SK-MEL-5 (cell line): ENCODE measurements at regions not wholly inside any gene's neighbourhood (a gene's known extent, or its start where the extent isn't known, plus 50 kb on each side); places are given as distances from the start of the nearest gene placed in this dataset.
"Not testable (repeated sequence)": the region's sequence is repeated elsewhere in the genome, so short reads cannot be mapped to it uniquely, and the experiment has no call there.

Source experiments
- DNase-seq: peaks from one replicate; pipeline ENCODE4 v3.0.0-alpha.2; 2016; ENCODE audit warnings: low read depth, low spot score
- in situ Hi-C: cut with HindIII; loops from 2 replicates; pipeline ENCODE4 v1.10.0; 2016; ENCODE audit warnings: low sequenced_read_pairs, high pct_unique_total_duplicates, low pct_unique_long_range_greater_than_20kb
- small RNA-seq, 2 experiments: library from RNA; depleted of rRNA; stranded (forward); fragments of <200 nt; gene quantifications; one replicate each; pipeline ENCODE3, GENCODE V24; 2014

- in situ Hi-C loops, DNase-seq: not testable (repeated sequence)
Observed at GRCh38 chrX:77279373-77279772, 167.8 kb upstream of the FGF16 start.

DNA sequence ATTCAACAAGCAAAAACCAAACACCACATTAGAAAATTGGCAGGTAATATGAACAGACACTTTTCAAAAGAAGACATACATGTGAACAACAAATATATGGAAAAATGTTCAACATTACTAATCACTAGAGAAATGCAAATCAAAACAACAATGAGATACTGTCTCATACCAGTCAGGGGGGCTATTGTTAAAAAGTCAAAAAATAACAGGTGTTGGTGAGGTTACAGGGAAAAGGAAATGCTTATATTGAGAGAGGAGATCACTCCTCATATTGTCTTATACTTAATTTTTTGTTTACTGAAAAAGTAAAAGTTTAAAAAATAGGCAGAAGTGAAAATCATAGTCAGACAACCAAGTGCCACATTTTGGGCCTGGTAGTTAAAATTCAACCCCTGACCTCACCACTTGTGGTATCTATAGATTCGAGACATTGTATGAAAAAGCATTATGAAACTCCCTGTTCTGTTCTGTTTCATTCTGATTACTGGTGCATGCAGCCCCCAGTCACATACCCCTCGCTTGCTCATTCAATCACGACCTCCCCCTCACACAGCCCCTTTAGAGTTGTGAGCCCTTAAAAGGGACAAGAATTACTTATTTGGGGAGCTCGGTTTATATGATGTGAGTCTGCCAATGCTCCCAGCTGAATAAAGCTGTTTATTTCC, 153.7 kb upstream of the FGF16 start:
- no peak for DNase-seq
- in situ Hi-C loops, result no loop called here

GRCh38 chrX:77298296-77298695, 148.9 kb upstream of the FGF16 start:
- in situ Hi-C loops, result no loop called here
- DNase-seq, result no peak

- no peak for DNase-seq
- in situ Hi-C loops, result no loop called here
Observed at GRCh38 chrX:77298790-77299189, 148.4 kb upstream of the FGF16 start.

DNA sequence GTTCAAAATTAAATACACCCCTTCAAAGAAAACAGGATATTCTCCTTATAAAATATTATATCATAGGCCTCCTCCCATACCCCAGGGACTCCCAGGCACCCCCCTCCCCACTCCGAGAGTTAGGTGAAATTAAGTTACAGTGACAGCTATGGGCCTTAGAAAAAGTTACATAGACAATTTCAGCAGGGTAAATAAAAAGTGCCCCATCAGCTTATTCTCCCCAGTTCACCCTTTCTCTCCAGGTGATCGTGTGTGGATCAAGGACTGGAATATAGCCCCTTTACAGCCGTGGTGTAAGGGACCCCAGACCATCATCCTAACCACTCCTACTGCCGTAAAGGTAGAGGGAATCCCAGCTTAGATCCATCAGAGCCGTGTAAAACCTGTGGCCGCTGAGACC, 147.6 kb upstream of the FGF16 start:
- DNase-seq, result no peak
- in situ Hi-C loops, result no loop called here

DNA sequence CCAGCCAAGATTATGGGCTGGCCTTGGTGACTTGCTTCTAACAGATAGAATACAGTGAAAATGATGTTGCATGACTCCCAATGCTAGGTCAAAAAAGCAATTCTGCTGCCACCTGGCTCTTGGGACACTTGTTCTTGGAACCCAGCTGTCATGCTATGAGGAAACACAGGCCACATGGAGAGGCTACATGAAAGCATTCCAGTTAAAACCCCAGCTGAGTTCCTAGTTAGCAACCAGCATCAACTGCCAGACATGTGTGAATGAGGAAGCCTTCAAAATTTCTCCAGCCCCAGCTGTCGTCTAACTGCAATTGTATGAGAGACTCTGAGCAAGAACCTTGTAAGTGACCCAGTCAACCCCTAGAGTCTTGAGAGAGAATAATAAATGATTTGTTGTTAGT, 105.2 kb upstream of the FGF16 start:
- in situ Hi-C loops, result no loop called here

DNA sequence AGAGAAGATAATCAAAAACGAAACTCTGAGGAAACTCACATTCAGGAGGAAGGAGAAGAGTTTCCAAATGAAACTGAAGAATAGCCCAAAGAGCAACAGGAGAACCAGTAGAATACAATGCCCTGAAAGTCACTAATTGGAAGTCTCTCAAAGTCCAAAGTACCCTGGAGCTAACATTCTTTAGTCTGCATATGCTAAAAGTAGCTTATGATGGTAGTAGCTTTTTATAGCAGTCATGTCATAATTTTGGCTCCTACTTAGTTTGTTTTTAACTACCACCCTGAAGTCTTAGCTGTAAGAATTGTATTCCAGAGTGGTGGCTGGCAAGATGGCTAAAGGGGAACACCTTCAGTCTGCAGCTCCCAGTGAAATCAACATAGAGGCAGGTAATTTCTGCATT, 100.3 kb upstream of the FGF16 start:
- DNase-seq, result no peak

More for the DNA sequence above, 105.2 kb upstream of the FGF16 start:
- DNase-seq, result no peak

DNA sequence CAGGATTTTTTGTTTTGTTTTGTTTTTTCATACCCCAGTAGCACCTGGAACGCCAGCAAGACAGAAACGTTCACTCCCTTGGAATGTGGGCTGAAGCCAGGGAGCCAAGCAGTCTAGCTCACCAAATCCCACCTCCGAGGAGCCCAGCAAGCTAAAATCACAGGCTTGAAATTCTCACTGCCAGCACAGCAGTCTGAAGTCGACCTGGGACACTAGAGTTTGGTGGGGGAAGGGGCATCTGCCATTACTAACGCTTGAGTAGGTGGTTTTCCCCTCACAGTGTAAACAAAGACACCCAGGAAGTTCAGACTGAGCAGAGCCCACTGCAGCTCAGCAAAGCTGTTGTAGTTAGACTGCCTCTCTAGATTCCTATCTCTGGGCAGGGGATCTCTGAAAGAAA, 99.6 kb upstream of the FGF16 start:
- no peak for DNase-seq
- in situ Hi-C loops, result no loop called here

More for the DNA sequence above, 100.3 kb upstream of the FGF16 start:
- in situ Hi-C loops, result no loop called here

- DNase-seq, result no peak
- in situ Hi-C loops, result no loop called here
Observed at GRCh38 chrX:77389891-77390290, 57.3 kb upstream of the FGF16 start.

DNA sequence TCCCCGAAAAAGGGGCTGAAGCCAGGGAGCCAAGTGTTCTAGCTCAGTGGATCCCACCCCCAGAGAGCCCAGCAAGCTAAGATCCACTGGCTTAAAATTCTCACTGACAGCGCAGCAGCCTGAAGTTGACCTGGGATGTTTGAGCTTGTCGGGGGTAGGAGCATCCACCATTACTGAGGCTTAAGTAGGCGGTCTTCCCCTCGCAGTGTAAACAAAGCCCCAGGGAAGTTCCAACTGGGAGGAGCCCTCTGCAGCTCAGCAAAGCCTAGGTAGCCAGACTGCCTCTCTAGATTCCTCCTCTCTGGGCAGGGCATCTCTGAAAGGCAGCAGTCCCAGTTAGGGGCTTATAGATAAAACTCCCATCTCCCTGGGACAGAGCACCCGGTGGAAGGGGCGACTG, 56.8 kb upstream of the FGF16 start:
- DNase-seq, in situ Hi-C loops: not testable (repeated sequence)

- in situ Hi-C loops, result no loop called here
- no peak for DNase-seq
Observed at GRCh38 chrX:77396781-77397180, 50.4 kb upstream of the FGF16 start.

Small RNA genes lying in the stretch of these regions (small RNA-seq; reads per million reads assigned to genes)
- gene MIR325 (0 reads per million in 2 experiments), gene RNA5SP509 (0.06 to 0.14 reads per million in 2 experiments)
